Uterus (tissue), 2 donors: ENCODE measurements at regions not wholly inside any gene's neighbourhood (a gene's known extent, or its start where the extent isn't known, plus 50 kb on each side); places are given as distances from the start of the nearest gene placed in this dataset.

Source experiments
- CTCF ChIP-seq, 4 experiments: fragments of 200-600 bp in 2 of 4; fragments of 450-650 bp in 2 of 4; sonication (generic) in 2 of 4; IDR thresholded peaks; one replicate each; pipeline ENCODE4 v1.5.1; 2016 to 2019; ENCODE audit warnings: antibody characterized with exemption in 4 of 4, mild to moderate bottlenecking in 2 of 4, moderate library complexity in 1 of 4
- POLR2A ChIP-seq, 2 donors: fragments of 450-650 bp; IDR thresholded peaks; one replicate each; pipeline ENCODE4 v1.6.1; 2016; ENCODE audit warnings: antibody characterized with exemption in 2 of 2, mild to moderate bottlenecking in 1 of 2, moderate library complexity in 1 of 2

- TF ChIP-seq CTCF (IDR thresholded peaks at IDR 0.05) (no peak), POLR2A (IDR thresholded peaks at IDR 0.05) (no peak)
Measured at GRCh38 chr6:4554645-4555044, 221.6 kb upstream of the CDYL start.
